ENCODE measurements at regions not wholly inside any gene's neighbourhood (a gene's known extent, or its start where the extent isn't known, plus 50 kb on each side); places are given as distances from the start of the nearest gene placed in this dataset.

- Mint-ChIP-seq H3K4me3 (no peak overlapping the region), H3K27ac (no peak overlapping the region), H3K9me3 (peaks cover 2% of the 10 kb centered on the region), H3K4me1 (no peaks in the 10 kb centered on the region), H3K27me3 (no peaks in the 10 kb centered on the region), H3K36me3 (ENCODE audit: low read depth) (no peaks in the 10 kb centered on the region)
- no peak for DNase-seq
- POLR2A ChIA-PET = no interaction called here
- CTCF ChIA-PET = no interaction called here
Measured at GRCh38 chr3:164612751-164613150, 465.5 kb downstream of the SI start.

GRCh38 chr3:164608554-164609276, 469.6 kb downstream of the SI start:
- Mint-ChIP-seq H3K36me3 (ENCODE audit: low read depth) (no peaks in the 10 kb centered on the region), H3K4me1 (no peaks in the 10 kb centered on the region), H3K4me3 (no peak overlapping the region), H3K27me3 (no peaks in the 10 kb centered on the region), H3K27ac (no peak overlapping the region), H3K9me3 (no peaks in the 10 kb centered on the region)
- ChIA-PET CTCF (no interaction called here), POLR2A (no interaction called here)
- DNase-seq = no peak

GRCh38 chr3:164604687-164605086, 473.6 kb downstream of the SI start:
- no peak overlapping the region for H3K27ac Mint-ChIP-seq
- ChIA-PET CTCF (no interaction called here), POLR2A (no interaction called here)
- H3K9me3 Mint-ChIP-seq = no peaks in the 10 kb centered on the region
- H3K36me3 Mint-ChIP-seq (ENCODE audit: low read depth) = no peaks in the 10 kb centered on the region
- H3K27me3 Mint-ChIP-seq = no peaks in the 10 kb centered on the region
- no peak overlapping the region for H3K4me3 Mint-ChIP-seq
- no peaks in the 10 kb centered on the region for H3K4me1 Mint-ChIP-seq
- no peak for DNase-seq

- Mint-ChIP-seq H3K4me1 (no peaks in the 10 kb centered on the region), H3K27me3 (no peaks in the 10 kb centered on the region), H3K36me3 (ENCODE audit: low read depth) (no peaks in the 10 kb centered on the region), H3K4me3 (no peak overlapping the region), H3K27ac (no peak overlapping the region), H3K9me3 (peaks cover 2% of the 10 kb centered on the region)
- ChIA-PET CTCF (no interaction called here), POLR2A (no interaction called here)
- DNase-seq = no peak
Measured at GRCh38 chr3:164577667-164578210, 500.6 kb downstream of the SI start.

- Mint-ChIP-seq H3K27me3 (no peaks in the 10 kb centered on the region), H3K4me1 (no peaks in the 10 kb centered on the region), H3K36me3 (ENCODE audit: low read depth) (no peaks in the 10 kb centered on the region), H3K27ac (no peak overlapping the region), H3K9me3 (peaks cover 9% of the 10 kb centered on the region), H3K4me3 (no peak overlapping the region)
- DNase-seq = no peak
- POLR2A ChIA-PET = no interaction called here
- CTCF ChIA-PET = no interaction called here
Measured at GRCh38 chr3:164572436-164572835, 505.9 kb downstream of the SI start.

- Mint-ChIP-seq H3K9me3 (peaks cover 5% of the 10 kb centered on the region), H3K4me3 (no peak overlapping the region), H3K27me3 (no peaks in the 10 kb centered on the region), H3K27ac (no peak overlapping the region), H3K36me3 (ENCODE audit: low read depth) (no peaks in the 10 kb centered on the region), H3K4me1 (no peaks in the 10 kb centered on the region)
- ChIA-PET POLR2A (no interaction called here), CTCF (no interaction called here)
- DNase-seq = no peak
Measured at GRCh38 chr3:164550857-164551256, 527.4 kb downstream of the SI start.

- Mint-ChIP-seq H3K4me1 (no peaks in the 10 kb centered on the region), H3K27ac (no peak overlapping the region), H3K4me3 (no peak overlapping the region), H3K27me3 (no peaks in the 10 kb centered on the region), H3K36me3 (ENCODE audit: low read depth) (no peaks in the 10 kb centered on the region), H3K9me3 (peaks cover 8% of the 10 kb centered on the region)
- CTCF ChIA-PET = no interaction called here
- DNase-seq = no peak
- POLR2A ChIA-PET = no interaction called here
Measured at GRCh38 chr3:164539215-164539614, 539.1 kb downstream of the SI start.

GRCh38 chr3:164537485-164537884, 540.8 kb downstream of the SI start:
- H3K27me3 Mint-ChIP-seq = no peaks in the 10 kb centered on the region
- POLR2A ChIA-PET = no interaction called here
- H3K27ac Mint-ChIP-seq = no peak overlapping the region
- H3K36me3 Mint-ChIP-seq (ENCODE audit: low read depth) = no peaks in the 10 kb centered on the region
- DNase-seq = no peak
- H3K4me1 Mint-ChIP-seq = no peaks in the 10 kb centered on the region
- H3K4me3 Mint-ChIP-seq = no peak overlapping the region
- CTCF ChIA-PET = no interaction called here
- peaks cover 8% of the 10 kb centered on the region for H3K9me3 Mint-ChIP-seq

- POLR2A ChIA-PET = no interaction called here
Measured at GRCh38 chr3:164533275-164533674, 545.0 kb downstream of the SI start.

GRCh38 chr3:164526250-164526649, 552.0 kb downstream of the SI start:
- CTCF ChIA-PET = no interaction called here
- H3K27ac Mint-ChIP-seq = no peak overlapping the region
- POLR2A ChIA-PET = no interaction called here
- no peak for DNase-seq
- peaks cover 11% of the 10 kb centered on the region for H3K9me3 Mint-ChIP-seq
- no peaks in the 10 kb centered on the region for H3K4me1 Mint-ChIP-seq
- H3K36me3 Mint-ChIP-seq (ENCODE audit: low read depth) = no peaks in the 10 kb centered on the region
- no peak overlapping the region for H3K4me3 Mint-ChIP-seq
- H3K27me3 Mint-ChIP-seq = no peaks in the 10 kb centered on the region

More at GRCh38 chr3:164533275-164533674, 545.0 kb downstream of the SI start:
- H3K27me3 Mint-ChIP-seq = no peaks in the 10 kb centered on the region
- no peak overlapping the region for H3K27ac Mint-ChIP-seq
- no peaks in the 10 kb centered on the region for H3K9me3 Mint-ChIP-seq
- CTCF ChIA-PET = no interaction called here
- DNase-seq = no peak
- no peaks in the 10 kb centered on the region for H3K4me1 Mint-ChIP-seq
- no peak overlapping the region for H3K4me3 Mint-ChIP-seq
- no peaks in the 10 kb centered on the region for H3K36me3 Mint-ChIP-seq (ENCODE audit: low read depth)

- H3K9me3 Mint-ChIP-seq = peaks cover 12% of the 10 kb centered on the region
- H3K27ac Mint-ChIP-seq = no peak overlapping the region
- no peak overlapping the region for H3K4me3 Mint-ChIP-seq
- H3K27me3 Mint-ChIP-seq = no peaks in the 10 kb centered on the region
- H3K36me3 Mint-ChIP-seq (ENCODE audit: low read depth) = no peaks in the 10 kb centered on the region
- no peak for DNase-seq
- ChIA-PET POLR2A (no interaction called here), CTCF (no interaction called here)
- H3K4me1 Mint-ChIP-seq = no peaks in the 10 kb centered on the region
Measured at GRCh38 chr3:164524201-164524600, 554.1 kb downstream of the SI start.

GRCh38 chr3:164522073-164522763, 556.1 kb downstream of the SI start:
- H3K9me3 Mint-ChIP-seq = peaks cover 14% of the 10 kb centered on the region
- no peak overlapping the region for H3K27ac Mint-ChIP-seq
- no peaks in the 10 kb centered on the region for H3K4me1 Mint-ChIP-seq
- ChIA-PET POLR2A (no interaction called here), CTCF (no interaction called here)
- no peaks in the 10 kb centered on the region for H3K27me3 Mint-ChIP-seq
- H3K4me3 Mint-ChIP-seq = no peak overlapping the region
- H3K36me3 Mint-ChIP-seq (ENCODE audit: low read depth) = no peaks in the 10 kb centered on the region
- DNase-seq = no peak

- Mint-ChIP-seq H3K4me3 (no peak overlapping the region), H3K4me1 (no peaks in the 10 kb centered on the region), H3K27me3 (no peaks in the 10 kb centered on the region), H3K36me3 (ENCODE audit: low read depth) (no peaks in the 10 kb centered on the region), H3K9me3 (peaks cover 14% of the 10 kb centered on the region), H3K27ac (no peak overlapping the region)
- DNase-seq = no peak
- ChIA-PET CTCF (no interaction called here), POLR2A (no interaction called here)
Measured at GRCh38 chr3:164521644-164522043, 556.7 kb downstream of the SI start.

GRCh38 chr3:164521139-164521538, 557.2 kb downstream of the SI start:
- no peaks in the 10 kb centered on the region for H3K27me3 Mint-ChIP-seq
- ChIA-PET POLR2A (no interaction called here), CTCF (no interaction called here)
- H3K36me3 Mint-ChIP-seq (ENCODE audit: low read depth) = no peaks in the 10 kb centered on the region
- H3K27ac Mint-ChIP-seq = no peak overlapping the region
- H3K9me3 Mint-ChIP-seq = peaks cover 18% of the 10 kb centered on the region
- H3K4me3 Mint-ChIP-seq = no peak overlapping the region
- no peaks in the 10 kb centered on the region for H3K4me1 Mint-ChIP-seq
- no peak for DNase-seq

All from activated CD4-positive, alpha-beta T cell treated with anti-CD3 and anti-CD28 coated beads, Interleukin-2, amount 10 ng/mL, durations not matched to agents 7 days and 5 days (primary cell).